Jurkat, Clone E6-1 (cell line): ENCODE measurements at regions not wholly inside any gene's neighbourhood (a gene's known extent, or its start where the extent isn't known, plus 50 kb on each side); places are given as distances from the start of the nearest gene placed in this dataset.

Experiments
- DNase-seq: peaks from one replicate; pipeline ENCODE4 v3.0.0-alpha.2; 2011; ENCODE audit warnings: low read depth, low spot score
- H3K4me3 ChIP-seq: 2 replicates; pipeline ENCODE4 v1.5.1; 2011; ENCODE audit warnings: mild to moderate bottlenecking, low read length, control low read depth, moderate library complexity

DNA sequence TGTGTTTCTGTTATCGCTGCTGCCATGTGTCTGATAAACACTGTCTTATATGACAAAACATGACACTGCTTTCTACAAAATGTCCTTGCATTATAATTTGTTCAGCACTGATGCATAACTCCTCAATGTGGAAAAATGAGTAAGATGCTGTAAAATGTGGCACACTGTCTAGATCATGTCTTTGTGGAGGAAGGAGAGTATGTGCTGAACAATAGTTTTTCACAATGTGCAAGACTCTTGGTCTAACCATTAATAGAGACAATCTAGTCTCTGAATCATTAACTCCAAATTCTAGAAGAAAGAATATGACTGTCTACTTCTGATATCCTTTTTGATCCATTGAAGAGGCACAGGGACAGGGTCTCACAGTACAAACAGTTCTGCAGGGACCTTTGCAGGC, 127.9 kb upstream of the RARB start:
- no peak overlapping the region for H3K4me3 ChIP-seq

DNA sequence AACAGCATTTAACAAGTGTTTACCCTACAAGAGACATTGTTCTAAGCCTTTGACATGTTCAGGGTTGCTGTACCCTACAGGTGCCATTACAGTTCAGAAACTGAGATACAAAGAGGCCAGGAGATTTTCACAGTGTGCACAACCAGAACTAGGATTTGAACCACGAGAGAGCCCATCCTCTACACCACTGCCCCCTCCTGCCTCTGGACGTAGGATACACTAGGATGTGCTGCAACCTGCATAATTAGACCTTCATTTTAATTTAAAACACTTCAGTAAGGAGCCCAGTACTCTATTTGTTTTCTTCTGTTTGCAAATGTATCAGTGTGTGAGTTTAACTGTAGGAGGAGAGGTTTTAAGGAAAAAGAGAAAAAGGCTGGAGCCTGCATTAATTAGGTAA, 123.1 kb upstream of the RARB start:
- no peak for DNase-seq
- H3K4me3 ChIP-seq: no peak overlapping the region

More for the DNA sequence above, 127.9 kb upstream of the RARB start:
- DNase-seq: no peak

DNA sequence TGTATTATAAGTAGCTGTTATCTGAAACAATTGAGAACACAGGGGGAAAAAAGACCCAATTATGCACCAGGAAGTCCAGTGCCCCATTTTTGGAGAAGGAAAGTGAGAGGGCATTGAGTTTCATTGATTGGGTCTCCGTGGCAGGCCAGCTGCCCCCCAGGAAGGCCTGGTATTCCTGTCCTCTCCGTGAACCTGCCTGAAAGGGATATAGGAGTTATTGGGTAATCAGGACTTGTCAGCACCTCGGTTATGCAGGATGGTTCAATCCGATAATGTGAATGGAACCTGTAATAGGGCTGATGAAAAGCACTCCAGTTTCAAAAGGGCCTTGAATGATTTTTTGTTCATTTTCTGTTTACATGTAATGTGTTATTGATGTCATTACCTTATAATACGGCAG, 122.0 kb upstream of the RARB start:
- no peak for DNase-seq
- H3K4me3 ChIP-seq: no peak overlapping the region

DNA sequence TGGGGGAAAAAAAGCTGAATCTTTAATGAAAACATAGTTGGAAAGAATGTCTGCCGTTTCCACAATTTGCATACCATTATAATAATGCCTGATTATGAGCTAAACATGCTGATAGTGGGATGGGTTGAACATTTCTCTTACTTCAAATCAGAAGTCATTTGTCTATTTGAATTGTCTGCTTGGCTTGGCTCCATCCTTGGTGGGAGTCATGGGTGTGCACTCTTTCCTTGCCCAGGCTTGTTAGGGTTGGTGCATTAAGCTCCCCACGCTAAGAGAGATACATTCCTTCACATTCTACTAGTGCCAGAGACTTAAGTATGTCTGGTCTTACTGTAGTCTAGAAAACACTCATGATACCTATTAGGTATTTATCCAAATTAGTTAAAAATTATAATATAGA, 121.4 kb upstream of the RARB start:
- H3K4me3 ChIP-seq: no peak overlapping the region
- DNase-seq: no peak

DNA sequence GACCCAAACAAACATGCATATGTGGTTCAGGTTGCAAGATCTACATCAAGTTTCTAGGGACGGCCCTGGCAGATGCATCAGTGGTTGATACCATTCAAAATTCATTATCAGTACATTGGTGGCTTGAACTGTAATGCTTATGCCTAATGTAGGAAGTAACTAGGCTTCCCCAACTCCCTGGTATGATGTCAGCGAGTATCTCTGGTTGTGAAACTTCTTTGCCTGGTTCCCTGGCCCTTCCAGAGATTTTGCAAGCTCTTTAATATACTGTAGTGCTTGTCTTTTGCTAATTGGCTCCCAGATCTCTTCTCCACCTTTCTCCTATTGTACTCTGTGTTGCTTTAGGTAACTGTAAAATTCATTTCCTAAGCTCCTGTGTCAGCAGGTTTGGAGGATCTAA, 114.8 kb upstream of the RARB start:
- DNase-seq: no peak
- no peak overlapping the region for H3K4me3 ChIP-seq

DNA sequence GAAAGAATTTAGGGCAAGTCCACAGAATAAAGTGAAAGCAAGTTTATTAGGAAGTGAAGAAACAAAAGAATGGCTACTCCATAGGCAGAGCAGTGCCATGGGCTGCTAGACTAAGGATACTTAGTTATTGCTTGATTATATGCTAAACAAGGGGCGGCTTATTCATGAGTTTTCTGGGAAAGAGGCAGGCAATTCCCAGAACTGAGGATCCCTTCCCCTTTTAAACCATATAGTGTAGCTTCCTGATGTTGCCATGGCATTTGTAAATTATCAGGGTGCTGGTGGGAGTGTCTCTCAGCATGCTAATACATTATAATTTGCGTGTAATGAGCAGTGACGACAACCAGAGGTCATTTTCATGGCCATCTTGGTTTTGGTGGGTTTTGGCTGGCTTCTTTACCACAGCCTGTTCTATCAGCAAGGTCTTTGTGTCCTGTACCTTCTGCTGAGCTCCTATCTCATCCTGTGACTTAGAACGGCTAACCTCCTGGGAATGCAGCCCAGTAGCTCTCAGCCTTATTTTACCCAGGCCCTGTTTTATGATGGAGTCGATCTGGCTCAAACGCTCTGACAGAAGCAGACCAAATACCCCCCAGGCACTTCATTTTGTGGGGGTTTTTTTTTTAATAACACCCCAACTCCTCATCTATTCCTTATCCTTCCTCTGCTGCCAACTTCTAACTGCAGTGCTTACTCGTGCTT, 103.0 kb upstream of the RARB start:
- DNase-seq: no peak
- H3K4me3 ChIP-seq: no peak overlapping the region

DNA sequence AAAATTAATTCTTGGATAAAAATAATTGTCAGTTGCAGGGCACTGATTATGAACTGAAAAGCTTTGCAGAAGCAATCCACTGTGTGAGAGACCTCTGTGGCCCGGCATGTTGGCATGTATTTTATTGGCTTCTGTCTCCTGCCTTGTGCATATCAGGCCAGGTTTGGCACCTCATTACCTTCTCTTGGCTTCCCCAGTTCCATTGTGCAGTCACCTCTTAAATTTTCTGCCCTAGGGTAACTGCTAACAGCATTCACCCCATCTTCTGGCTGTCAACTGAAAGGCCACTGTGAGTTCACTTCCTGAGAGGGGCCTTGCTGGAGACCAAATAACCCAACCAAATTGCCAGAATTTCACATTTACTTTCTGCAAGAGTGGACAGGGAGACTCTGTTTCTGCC, 92.7 kb upstream of the RARB start:
- no peak for DNase-seq
- no peak overlapping the region for H3K4me3 ChIP-seq

DNA sequence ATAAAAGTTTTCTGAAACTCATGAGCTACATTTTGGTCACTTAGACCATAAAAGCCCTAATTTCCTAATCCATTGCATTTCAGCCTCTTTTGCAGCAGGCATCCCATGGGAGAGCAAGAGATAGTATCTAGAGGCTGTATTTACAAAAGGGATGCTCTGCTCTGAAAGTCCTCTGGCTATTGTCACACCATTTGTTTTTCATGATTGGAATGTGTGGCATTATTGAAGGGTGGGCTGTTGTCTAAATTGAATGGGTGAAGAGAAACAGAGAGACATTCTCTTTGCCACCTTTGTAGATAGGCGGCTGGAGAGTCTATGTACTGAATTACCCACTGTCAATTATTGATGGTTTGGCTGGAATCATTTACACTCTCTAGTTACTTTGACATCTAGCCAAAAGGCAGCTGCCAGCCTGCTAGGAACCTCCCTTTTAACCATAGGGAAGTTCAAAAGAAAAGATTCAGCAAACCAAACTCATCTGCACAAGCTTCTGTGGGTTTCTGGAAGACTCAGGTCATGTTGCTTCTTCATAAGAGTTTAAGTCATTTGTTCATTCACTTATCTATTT, 89.8 kb upstream of the RARB start:
- DNase-seq: no peak
- no peak overlapping the region for H3K4me3 ChIP-seq

DNA sequence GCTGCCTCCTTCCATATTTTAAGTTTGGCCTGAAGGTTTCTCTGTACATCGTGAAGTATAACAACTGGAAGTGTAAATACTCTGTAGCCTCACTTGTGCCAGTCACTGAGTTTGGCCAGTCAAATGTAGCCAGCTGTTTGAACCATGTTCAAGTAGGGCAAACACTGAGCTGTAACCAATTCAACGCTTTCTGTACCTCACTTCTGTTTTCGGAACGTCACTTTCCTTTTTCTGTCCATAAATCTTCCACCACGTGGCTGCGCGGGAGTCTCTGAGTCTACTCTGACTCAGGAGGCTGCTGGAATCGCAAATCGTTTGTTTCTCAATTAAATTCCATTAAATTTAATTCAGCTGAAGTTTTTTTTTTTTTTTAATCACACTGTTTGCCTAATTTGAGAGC, 88.8 kb upstream of the RARB start:
- no peak for DNase-seq
- H3K4me3 ChIP-seq: no peak overlapping the region

DNA sequence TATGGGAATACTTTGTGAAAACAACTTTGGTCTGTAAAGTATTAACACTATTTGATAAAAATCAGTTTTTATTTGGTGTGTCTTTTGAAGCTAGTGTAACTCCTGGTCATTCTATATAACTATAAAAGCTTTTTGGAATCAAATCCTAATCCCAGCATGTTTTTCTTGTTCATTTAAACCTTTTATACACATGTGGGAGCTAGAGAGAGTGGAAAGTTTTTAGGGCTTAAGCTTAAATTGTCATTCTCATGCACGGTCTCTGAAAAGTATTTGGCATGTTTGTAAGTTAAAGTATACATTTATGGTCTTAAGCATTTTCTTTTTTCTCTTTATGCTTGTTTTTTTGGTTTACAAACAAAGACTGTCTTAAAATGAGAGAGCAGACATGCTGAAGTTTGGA, 83.4 kb upstream of the RARB start:
- DNase-seq: no peak

DNA sequence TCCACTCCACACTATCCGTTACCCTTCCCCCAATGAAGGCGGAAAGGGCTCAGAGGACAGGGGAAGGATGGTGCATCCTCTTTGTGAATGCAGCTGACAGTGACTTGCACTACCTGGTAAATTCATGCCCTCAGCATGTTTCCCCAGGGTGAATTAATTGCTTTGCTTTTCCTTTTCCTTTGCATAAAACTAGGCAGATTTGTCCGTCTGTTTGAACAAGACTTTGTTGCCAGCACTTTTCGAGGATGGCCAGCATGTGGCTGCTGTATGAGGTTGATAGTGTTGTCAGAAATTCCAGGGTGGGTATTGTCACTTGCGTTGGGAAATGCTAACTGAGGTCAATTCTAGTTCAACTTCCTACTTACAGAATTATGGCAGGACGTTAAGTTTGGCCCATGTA, 79.0 kb upstream of the RARB start:
- no peak overlapping the region for H3K4me3 ChIP-seq
- no peak for DNase-seq

More for the DNA sequence above, 83.4 kb upstream of the RARB start:
- no peak overlapping the region for H3K4me3 ChIP-seq

DNA sequence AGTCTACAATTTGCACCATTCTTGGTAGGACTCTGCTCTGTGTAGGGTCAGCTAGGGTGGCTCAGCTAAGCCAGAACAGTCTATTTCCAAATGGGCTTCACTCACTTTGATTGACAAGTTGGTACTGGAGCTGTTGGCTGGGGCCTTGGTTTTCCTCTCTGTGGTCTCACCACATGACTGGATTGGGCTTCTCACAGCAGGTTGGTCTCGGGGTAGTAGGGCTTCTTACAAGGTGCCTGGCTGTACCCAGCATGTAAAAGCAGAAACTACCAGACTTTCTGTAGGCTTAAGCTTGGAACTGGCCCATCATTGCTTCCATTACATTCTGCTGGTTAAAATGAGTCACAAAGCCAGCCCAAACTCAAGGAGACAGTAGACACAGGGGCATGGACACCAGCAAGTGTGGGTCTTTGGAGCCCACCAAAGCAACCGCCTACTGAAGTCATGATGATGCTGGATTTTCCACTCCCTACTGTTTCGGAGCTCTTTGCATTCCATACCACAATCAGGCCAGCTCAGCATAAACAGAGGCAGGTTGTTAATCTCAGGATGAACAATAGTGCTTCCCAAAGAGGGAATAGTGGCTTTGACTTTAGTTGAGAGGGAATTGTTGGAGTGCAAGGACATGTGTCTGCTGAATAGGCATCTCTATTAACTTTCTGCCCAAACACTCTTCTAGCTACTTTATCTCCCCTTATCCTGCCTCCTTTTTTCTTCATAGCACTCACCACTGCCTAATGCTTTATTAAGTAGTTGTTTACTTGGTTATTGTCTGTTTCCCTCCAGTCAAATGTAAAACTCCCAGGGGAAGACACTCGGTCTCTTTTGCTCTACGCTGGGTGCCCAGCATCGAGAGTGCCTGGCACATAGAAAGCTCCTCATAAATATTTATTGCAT, 78.0 kb upstream of the RARB start:
- no peak for DNase-seq
- no peak overlapping the region for H3K4me3 ChIP-seq

DNA sequence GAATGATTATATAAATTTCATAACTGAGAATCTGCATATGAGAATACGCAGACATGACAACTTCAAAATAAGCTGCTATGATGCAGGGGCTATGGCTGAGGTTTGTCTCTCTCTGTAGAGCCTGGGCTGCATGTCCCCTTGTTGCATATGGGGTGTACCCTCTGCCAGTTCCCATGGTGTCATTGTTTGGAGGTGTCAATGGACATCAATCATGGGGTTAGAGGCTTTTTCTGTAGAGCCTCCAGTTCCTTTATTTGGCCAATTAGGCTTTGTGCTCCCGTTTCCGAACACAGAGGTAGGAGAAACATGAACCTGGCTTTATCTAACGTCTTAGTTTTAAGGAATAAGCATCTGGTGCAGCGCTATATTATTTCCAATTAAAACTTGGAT, 77.3 kb upstream of the RARB start:
- no peak for DNase-seq
- no peak overlapping the region for H3K4me3 ChIP-seq

DNA sequence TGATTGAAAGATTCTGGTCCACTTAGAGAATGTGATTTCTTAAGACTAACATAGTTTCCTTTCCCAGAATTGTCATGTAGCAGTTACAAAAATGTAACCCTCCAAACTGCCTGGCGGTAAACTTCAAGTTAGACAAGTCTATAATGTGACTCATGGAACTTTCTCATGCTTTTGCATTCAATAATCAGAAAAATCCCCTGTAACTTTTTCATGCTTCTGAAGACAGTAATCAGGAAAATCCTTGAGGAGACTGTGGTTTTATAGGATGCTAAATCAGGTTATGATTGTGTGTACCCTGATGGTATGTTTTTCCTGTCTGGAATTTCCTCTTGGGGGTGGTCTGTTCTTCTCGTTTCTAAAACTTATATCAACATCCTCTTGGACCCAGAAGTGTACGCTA, 74.0 kb upstream of the RARB start:
- DNase-seq: no peak
- H3K4me3 ChIP-seq: no peak overlapping the region

DNA sequence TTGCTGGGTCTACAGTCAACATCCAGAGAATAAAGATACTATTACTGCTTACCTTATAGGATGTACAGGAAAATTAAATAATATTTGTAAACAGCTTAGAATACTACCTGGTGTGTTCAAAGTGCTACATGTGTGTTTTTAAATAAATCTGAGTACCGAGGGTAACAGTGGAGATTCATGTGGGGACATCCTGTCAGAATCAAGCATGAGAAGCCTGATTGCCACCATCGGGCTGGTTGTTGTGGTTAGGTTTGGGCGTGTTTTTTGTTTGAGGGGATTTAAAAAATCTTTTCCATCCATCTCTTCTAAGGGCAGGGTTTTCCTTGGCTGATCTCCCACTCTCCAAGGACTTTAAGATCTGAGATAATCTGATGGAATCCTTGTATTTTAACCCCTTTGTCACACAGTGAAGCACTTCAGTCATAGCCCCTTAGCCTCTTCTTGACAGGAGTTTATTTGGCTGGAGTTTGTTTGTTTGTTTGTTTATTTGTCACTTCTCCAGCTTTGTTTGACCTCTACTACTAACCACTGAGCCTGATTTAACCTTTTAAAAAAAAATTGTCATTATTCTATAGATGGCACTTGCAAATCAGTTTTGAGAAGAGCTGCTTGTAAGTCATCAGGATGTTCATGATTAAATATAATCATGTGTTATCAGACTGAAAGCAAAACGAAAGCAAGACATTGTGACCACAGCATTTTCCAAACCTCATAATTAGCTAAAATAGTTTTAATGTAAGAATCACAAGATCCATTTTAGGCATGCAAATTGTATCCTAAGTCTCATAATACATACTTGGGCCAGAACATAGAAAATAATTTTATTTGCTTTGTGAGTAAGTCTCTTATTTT, 72.8 kb upstream of the RARB start:
- DNase-seq: no peak

DNA sequence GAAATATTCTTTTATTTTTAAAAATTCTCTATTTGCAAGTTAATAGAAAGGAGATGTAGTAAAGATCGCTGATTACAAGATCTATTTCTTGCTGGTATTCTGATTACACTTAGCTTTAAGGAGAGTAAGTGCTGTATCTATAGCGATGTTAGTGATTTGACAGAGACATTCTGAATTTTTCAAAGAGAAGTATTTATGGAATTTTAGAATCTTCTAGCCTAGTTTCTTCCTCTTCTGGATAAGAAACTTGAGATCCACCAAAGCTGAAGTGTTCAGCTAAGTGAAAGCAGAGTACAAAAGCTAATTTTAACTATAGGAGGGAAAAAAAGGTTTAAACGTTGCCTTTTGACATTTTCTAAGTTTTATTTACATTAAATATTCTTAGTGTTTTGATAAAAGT, 72.1 kb upstream of the RARB start:
- H3K4me3 ChIP-seq: no peak overlapping the region

More for the DNA sequence above, 72.8 kb upstream of the RARB start:
- no peak overlapping the region for H3K4me3 ChIP-seq

DNA sequence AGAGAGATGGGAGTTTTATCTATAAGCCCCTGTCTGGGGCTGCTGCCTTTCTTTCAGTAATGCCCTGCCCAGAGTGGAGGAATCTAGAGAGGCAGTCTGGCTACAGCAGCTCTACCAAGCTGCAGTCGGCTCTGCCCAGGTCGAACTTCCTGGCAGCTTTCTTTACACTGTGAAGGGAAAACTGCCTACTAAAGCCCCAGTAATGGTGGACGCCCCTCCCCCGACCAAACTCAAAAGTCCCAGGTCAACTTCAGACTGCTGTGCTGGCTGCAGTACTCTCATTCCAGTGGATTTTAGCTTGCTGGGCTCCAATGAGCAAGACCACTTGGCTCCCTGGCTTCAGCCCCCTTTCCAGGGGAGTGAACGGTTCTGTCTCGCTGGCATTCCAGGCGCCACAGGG, 65.9 kb upstream of the RARB start:
- no peak for DNase-seq
- no peak overlapping the region for H3K4me3 ChIP-seq

More for the DNA sequence above, 72.1 kb upstream of the RARB start:
- DNase-seq: no peak

DNA sequence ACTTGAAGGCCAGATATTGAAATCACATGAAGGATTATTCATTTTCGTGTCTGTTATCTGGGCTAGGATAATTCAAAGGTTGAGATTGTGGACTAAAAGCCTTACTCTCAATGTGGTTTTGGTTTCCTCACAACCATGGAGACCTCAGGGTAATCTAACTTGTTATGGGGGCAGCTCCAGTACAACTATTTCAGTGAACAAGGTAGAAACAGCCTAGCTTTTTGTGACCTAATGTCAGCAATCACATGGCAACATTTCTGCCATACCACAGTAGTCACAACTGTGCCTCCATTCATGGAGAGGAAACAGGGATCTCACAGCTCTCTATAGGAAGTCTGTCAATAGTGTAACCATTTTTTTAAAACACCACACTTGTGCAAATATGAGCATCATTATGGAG, 62.4 kb upstream of the RARB start:
- H3K4me3 ChIP-seq: no peak overlapping the region
- DNase-seq: no peak

DNA sequence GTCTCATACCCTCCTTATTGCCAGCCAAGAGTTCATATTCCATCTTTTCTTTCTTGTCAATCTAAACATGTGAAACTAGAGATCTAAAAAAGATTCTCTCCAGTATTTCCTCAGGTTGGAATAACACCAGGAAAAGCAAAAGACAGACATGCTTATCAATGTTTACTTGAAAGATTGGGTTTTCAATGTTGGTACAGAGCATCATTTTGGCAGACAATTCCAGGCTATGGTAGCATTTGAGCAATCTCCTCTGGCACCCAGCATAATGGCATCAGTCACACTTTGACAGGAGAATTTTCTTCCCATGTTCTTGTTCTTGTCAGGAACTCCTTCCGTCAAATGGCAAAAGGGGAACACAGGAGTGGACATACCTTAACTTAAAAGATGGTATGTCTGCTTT, 61.0 kb upstream of the RARB start:
- no peak for DNase-seq
- no peak overlapping the region for H3K4me3 ChIP-seq

DNA sequence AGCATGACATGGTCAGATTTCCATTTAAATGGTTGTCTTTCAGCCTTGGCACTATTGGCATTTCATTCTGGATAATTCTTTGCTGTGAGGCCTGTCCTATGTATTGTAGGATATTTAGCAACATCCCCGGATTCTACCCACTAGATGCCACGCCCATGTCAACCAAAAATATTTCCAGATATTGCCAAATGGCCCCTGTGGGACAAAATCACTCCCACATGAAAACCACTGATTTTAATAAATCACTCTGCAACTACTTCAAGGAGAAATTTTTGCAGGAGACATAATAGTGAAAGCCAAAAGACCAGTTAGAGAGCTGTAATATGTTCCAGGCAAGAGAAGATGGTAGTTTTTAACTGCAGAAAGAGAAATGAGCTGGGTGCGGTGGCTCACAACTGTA, 55.9 kb upstream of the RARB start:
- no peak for DNase-seq
- H3K4me3 ChIP-seq: no peak overlapping the region
